C4-2B (cell line): ENCODE measurements at regions not wholly inside any gene's neighbourhood (a gene's known extent, or its start where the extent isn't known, plus 50 kb on each side); places are given as distances from the start of the nearest gene placed in this dataset.

Source experiments
- ZFX ChIP-seq: fragments of 450-650 bp; IDR thresholded peaks from 2 replicates; pipeline ENCODE4 v1.6.1; 2017
- TF ChIP-seq, protein P1 (sequence below): fragments of 450-650 bp; conservative IDR thresholded peaks from 2 replicates; pipeline ENCODE4 v1.5.1; 2017; ENCODE audit warnings: mild to moderate bottlenecking

DNA sequence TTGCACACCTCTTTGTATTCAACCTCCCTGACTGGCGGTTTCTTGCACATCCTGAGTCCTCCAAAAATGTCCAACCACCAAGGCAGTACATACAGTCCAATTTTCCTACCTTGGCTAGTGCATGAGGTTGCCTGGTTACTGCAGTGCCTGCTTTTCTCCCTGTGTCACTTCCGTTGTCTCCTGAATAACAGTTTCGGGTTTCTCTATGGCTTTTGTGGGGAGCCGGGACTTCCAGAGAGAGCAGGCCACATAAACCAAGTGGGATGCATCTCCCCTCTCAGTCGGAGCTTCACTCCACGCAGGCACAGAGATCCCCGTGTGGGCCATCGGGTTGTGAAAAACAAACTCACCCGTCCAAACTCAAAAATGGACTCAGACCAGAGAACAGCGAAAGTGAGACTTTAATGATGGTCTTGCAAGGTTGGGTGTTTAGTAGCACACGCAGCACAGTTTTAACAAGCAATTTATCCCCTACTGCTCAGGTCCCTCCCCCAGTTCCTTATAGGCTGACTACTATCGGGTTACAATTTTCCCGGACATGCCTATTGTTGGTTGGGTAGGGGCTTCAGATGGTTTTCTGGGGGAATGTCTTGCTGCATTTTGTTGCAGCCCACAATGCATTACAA, 173.1 kb downstream of the POU4F1 start:
- TF ChIP-seq, protein P1, sequence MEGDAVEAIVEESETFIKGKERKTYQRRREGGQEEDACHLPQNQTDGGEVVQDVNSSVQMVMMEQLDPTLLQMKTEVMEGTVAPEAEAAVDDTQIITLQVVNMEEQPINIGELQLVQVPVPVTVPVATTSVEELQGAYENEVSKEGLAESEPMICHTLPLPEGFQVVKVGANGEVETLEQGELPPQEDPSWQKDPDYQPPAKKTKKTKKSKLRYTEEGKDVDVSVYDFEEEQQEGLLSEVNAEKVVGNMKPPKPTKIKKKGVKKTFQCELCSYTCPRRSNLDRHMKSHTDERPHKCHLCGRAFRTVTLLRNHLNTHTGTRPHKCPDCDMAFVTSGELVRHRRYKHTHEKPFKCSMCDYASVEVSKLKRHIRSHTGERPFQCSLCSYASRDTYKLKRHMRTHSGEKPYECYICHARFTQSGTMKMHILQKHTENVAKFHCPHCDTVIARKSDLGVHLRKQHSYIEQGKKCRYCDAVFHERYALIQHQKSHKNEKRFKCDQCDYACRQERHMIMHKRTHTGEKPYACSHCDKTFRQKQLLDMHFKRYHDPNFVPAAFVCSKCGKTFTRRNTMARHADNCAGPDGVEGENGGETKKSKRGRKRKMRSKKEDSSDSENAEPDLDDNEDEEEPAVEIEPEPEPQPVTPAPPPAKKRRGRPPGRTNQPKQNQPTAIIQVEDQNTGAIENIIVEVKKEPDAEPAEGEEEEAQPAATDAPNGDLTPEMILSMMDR: no peak
- no peak for TF ChIP-seq ZFX
